Fibroblast of lung (primary cell): ENCODE measurements at regions not wholly inside any gene's neighbourhood (a gene's known extent, or its start where the extent isn't known, plus 50 kb on each side); places are given as distances from the start of the nearest gene placed in this dataset.

Source experiments
- DNase-seq, 2 donors: peaks; one replicate each; pipeline versions ENCODE4 v3.0.0 to v3.0.0-alpha.2; 2010; ENCODE audit warnings: low read depth in 2 of 2
- H2AFZ ChIP-seq: 2 replicates; pipeline ENCODE4 v1.5.1; 2012; ENCODE audit warnings: low read length, control low read depth, inconsistent platforms
- H3K27ac ChIP-seq: 2 replicates; pipeline ENCODE4 v1.5.1; 2011; ENCODE audit warnings: low read length, control low read depth; ENCODE audit not compliant: insufficient read depth
- H3K27me3 ChIP-seq: 2 replicates; pipeline ENCODE4 v1.5.1; 2011; ENCODE audit warnings: mild to moderate bottlenecking, low read length; ENCODE audit not compliant: control insufficient read depth, insufficient read depth
- H3K36me3 ChIP-seq: 2 replicates; pipeline ENCODE4 v1.5.1; 2011; ENCODE audit warnings: low read length; ENCODE audit not compliant: control insufficient read depth, insufficient read depth
- H3K4me1 ChIP-seq: 2 replicates; pipeline ENCODE4 v1.5.1; 2011; ENCODE audit warnings: low read length; ENCODE audit not compliant: control insufficient read depth, insufficient read depth; ENCODE audit errors: extremely low read depth
- H3K4me2 ChIP-seq: 2 replicates; pipeline ENCODE4 v1.5.1; 2011; ENCODE audit warnings: low read length, control low read depth; ENCODE audit not compliant: insufficient read depth; ENCODE audit errors: extremely low read depth
- H3K4me3 ChIP-seq, 4 experiments: fragments of 200-600 bp in 1 of 4; sonication (generic) in 1 of 4; replicated peaks in 1 of 4; 2 replicates each; pipeline ENCODE4 v1.5.1; 2011 to 2016; ENCODE audit warnings: low read length in 4 of 4, low read depth in 3 of 4, mild to moderate bottlenecking in 3 of 4, control low read depth in 2 of 4, inconsistent platforms in 1 of 4, mixed read lengths in 1 of 4; ENCODE audit not compliant: insufficient read depth in 1 of 4; ENCODE audit errors: control extremely low read depth in 1 of 4
- H3K79me2 ChIP-seq: 2 replicates; pipeline ENCODE4 v1.5.1; 2012; ENCODE audit warnings: mild to moderate bottlenecking, low read length, inconsistent platforms; ENCODE audit not compliant: control insufficient read depth, insufficient read depth
- H3K9ac ChIP-seq: 2 replicates; pipeline ENCODE4 v1.5.1; 2011; ENCODE audit warnings: mild to moderate bottlenecking, low read length, control low read depth; ENCODE audit not compliant: insufficient read depth
- H3K9me3 ChIP-seq: 2 replicates; pipeline ENCODE4 v1.5.1; 2012; ENCODE audit warnings: low read depth, low read length; ENCODE audit not compliant: control insufficient read depth, insufficient read depth
- H4K20me1 ChIP-seq: 2 replicates; pipeline ENCODE4 v1.5.1; 2011; ENCODE audit warnings: low read length; ENCODE audit not compliant: control insufficient read depth, insufficient read depth; ENCODE audit errors: extremely low read depth
- EZH2 ChIP-seq: IDR thresholded peaks from 2 replicates; pipeline ENCODE4 v1.5.1; 2012; ENCODE audit warnings: low read length, control low read depth, mild to moderate bottlenecking; ENCODE audit errors: missing control alignments
- TF ChIP-seq, protein P1 (sequence below), 2 donors: IDR thresholded peaks in 1 of 2; conservative IDR thresholded peaks in 1 of 2; 1 replicate in 1 of 2; 2 replicates in 1 of 2; pipeline ENCODE4 v1.5.1; 2011 to 2012; ENCODE audit warnings: low read length in 2 of 2, control low read depth in 1 of 2, inconsistent platforms in 1 of 2, low read depth in 1 of 2, mild to moderate bottlenecking in 1 of 2

DNA sequence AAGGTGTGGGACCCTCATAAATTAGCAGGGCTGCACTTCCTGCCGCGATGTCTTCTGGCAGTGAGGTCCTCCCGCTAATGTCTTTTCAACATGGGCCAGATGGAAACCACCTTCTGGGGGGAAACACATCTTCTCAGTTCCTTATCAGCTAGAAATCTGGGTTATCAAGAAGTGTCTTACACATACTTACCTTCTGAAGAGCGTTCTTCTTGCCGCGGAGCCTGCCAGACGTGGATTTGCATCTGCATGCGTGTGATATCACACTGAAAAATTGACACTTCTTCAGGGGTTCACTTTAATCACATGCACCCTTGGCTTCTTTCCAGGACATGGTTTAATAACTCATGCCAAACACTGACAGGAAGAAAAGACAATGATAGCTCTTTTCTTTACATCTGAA, 163.5 kb upstream of the SOX11 start:
- Histone ChIP-seq H3K9ac (no peak overlapping the region), H3K4me3 (no peak overlapping the region), H3K79me2 (no peaks in the 10 kb centered on the region), H3K9me3 (no peaks in the 10 kb centered on the region), H2AFZ (no peak overlapping the region), H3K4me1 (no peaks in the 10 kb centered on the region), H3K27me3 (no peaks in the 10 kb centered on the region), H3K27ac (no peak overlapping the region), H3K36me3 (no peaks in the 10 kb centered on the region), H4K20me1 (no peaks in the 10 kb centered on the region), H3K4me2 (no peak overlapping the region)
- DNase-seq = no peak
- no peak for TF ChIP-seq EZH2
- TF ChIP-seq, protein P1, sequence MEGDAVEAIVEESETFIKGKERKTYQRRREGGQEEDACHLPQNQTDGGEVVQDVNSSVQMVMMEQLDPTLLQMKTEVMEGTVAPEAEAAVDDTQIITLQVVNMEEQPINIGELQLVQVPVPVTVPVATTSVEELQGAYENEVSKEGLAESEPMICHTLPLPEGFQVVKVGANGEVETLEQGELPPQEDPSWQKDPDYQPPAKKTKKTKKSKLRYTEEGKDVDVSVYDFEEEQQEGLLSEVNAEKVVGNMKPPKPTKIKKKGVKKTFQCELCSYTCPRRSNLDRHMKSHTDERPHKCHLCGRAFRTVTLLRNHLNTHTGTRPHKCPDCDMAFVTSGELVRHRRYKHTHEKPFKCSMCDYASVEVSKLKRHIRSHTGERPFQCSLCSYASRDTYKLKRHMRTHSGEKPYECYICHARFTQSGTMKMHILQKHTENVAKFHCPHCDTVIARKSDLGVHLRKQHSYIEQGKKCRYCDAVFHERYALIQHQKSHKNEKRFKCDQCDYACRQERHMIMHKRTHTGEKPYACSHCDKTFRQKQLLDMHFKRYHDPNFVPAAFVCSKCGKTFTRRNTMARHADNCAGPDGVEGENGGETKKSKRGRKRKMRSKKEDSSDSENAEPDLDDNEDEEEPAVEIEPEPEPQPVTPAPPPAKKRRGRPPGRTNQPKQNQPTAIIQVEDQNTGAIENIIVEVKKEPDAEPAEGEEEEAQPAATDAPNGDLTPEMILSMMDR (conservative IDR thresholded peaks at IDR 0.05 in 1 of 2, IDR thresholded peaks at IDR 0.05 in 1 of 2; ENCODE audit: low read depth in 1 of 2, low read length in 2 of 2) = no peak

DNA sequence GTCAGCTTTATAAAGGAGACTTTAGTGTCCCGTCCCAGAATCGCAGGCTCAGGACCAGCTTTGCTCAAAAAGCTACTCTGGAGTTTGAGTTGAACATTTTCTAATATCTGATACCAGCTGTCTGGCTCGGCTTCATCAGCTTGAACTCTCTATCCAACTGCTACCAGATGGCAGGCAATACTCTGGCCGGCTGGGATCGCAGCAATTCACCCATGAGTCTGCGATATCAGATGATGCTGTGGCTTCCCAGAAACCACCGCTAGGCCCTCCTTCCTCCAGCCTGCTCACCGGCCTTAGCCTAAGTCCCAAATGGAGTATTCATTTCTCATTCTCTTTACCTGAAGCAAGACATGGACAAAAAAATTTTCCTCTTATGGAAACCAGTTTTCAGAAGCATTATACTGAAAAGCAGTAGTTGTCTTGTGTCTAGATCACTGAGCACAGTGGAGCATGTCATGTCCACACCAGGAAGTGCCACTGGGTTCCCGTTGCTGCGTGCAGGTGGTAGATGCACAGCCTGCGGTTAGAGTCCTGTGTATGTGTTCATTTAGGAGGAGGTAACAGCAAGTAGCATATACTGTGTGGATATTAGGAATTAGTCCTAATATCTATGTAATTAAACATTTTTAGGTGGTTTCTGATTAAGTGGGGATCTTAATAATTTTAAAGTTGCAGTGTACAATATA, 162.0 kb upstream of the SOX11 start:
- H3K36me3 ChIP-seq = no peaks in the 10 kb centered on the region
- no peak for DNase-seq
- no peaks in the 10 kb centered on the region for H3K27me3 ChIP-seq
- TF ChIP-seq EZH2 = no peak
- TF ChIP-seq, protein P1 (conservative IDR thresholded peaks at IDR 0.05 in 1 of 2, IDR thresholded peaks at IDR 0.05 in 1 of 2; ENCODE audit: low read depth in 1 of 2, low read length in 2 of 2) = no peak
- no peaks in the 10 kb centered on the region for H3K4me1 ChIP-seq
- H3K4me2 ChIP-seq = no peak overlapping the region
- H2AFZ ChIP-seq = no peak overlapping the region
- H4K20me1 ChIP-seq = no peaks in the 10 kb centered on the region
- no peaks in the 10 kb centered on the region for H3K9me3 ChIP-seq
- H3K9ac ChIP-seq = no peak overlapping the region
- H3K27ac ChIP-seq = no peak overlapping the region
- H3K79me2 ChIP-seq = no peaks in the 10 kb centered on the region
- no peak overlapping the region for H3K4me3 ChIP-seq

DNA sequence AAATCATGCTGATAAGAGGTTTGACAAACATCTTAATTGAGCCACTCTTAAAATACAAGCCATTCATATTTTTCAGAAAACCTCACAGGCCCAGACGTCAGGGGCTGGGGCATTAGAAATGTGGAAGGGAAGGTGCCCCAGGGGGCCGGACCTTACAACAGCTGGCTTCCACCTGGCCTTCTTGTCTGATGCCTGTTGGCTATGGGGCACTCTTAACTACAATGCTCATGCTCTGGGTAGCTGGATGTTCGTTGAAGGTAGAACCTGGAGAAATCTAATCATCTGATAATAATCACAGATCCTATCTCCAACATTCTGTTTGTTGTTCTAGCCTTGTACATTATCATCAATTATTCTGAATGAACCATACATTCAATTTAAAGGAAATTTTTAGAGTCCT, 156.9 kb upstream of the SOX11 start:
- H3K9ac ChIP-seq = no peak overlapping the region
- TF ChIP-seq EZH2 = no peak
- TF ChIP-seq, protein P1 (conservative IDR thresholded peaks at IDR 0.05 in 1 of 2, IDR thresholded peaks at IDR 0.05 in 1 of 2; ENCODE audit: low read depth in 1 of 2, low read length in 2 of 2) = no peak
- no peaks in the 10 kb centered on the region for H3K36me3 ChIP-seq
- H3K4me2 ChIP-seq = no peak overlapping the region
- H2AFZ ChIP-seq = no peak overlapping the region
- no peaks in the 10 kb centered on the region for H3K79me2 ChIP-seq
- H3K4me3 ChIP-seq = no peak overlapping the region
- no peak overlapping the region for H3K27ac ChIP-seq
- H3K9me3 ChIP-seq = no peaks in the 10 kb centered on the region
- no peaks in the 10 kb centered on the region for H4K20me1 ChIP-seq
- H3K4me1 ChIP-seq = no peaks in the 10 kb centered on the region
- no peak for DNase-seq
- H3K27me3 ChIP-seq = no peaks in the 10 kb centered on the region
